ENCODE measurements at regions not wholly inside any gene's neighbourhood (a gene's known extent, or its start where the extent isn't known, plus 50 kb on each side); places are given as distances from the start of the nearest gene placed in this dataset.
"Not testable (repeated sequence)": the region's sequence is repeated elsewhere in the genome, so short reads cannot be mapped to it uniquely, and the experiment has no call there.

DNA sequence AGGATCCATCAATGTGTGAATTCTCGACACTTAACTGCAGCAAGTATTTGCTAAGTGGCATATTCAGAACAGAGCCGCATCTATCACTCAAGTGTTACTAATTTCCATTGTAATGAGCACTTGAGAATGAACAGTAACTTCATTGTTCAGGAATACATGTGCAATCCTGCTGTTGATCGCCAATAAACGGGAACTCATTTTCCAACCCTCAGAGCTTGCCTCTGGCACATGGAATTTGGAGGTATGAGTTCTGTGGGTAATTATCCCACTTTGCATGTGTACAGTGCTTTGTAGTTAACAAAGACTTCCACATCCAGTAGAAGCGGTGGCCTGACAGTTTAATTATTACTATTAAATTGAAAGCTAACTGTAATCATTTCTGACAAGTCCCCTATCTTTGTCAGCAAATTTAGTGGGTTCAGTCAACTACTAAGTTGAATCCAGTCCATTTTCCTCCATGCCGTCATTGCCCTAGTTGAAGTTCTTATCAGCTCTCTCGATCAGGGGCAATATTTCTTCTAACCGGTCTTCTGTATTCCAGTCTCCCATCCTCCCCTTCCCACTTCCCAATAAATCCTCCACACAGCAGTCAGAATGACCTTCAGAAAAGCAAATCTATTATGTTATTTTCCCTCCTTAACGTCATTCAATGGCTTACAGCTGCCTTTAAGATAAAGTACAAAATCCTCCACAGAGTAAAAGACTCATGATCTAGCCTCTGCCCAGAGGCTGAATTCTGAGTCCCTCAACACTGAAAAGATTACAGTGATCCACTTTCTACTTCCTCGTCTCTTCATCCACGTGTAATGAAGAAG, 62.4 kb upstream of the GBA3 start:
- not testable (repeated sequence) for H3K27ac ChIP-seq (ENCODE audit: low read length); H3K4me1 ChIP-seq (ENCODE audit: control insufficient read depth, insufficient read depth, low read length); H3K4me3 ChIP-seq (ENCODE audit: low read length in 2 of 2); H3K9me3 ChIP-seq (ENCODE audit: control insufficient read depth in 2 of 2, low read length in 2 of 2); H3K36me3 ChIP-seq (ENCODE audit: control insufficient read depth in 2 of 2, insufficient read depth in 2 of 2, low read length in 2 of 2); H3K9ac ChIP-seq (ENCODE audit: low read length in 2 of 2); H3K27me3 ChIP-seq (ENCODE audit: control insufficient read depth in 1 of 2, insufficient read depth in 2 of 2, low read length in 2 of 2)

DNA sequence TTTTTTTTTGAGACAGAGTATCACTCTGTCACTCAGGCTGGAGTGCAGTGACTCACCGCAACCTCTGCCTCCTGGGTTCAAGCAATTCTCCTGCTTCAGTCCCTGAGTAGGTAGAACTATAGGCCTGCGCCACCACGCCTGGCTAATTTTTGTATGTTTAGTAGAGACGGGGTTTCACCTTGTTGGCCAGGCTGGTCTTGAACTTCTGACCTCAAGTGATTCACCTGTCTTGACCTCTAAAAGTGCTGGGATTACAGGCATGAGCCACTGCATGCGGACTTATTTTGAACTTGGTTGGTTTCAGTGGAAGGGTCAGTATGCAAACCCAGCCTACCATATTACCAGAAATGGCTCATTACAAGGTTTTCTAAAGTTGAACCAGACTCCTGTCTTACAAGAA, 61.6 kb upstream of the GBA3 start:
- not testable (repeated sequence) for H3K36me3 ChIP-seq (ENCODE audit: control insufficient read depth in 2 of 2, insufficient read depth in 2 of 2, low read length in 2 of 2); H3K27ac ChIP-seq (ENCODE audit: low read length); H3K27me3 ChIP-seq (ENCODE audit: control insufficient read depth in 1 of 2, insufficient read depth in 2 of 2, low read length in 2 of 2); H3K4me1 ChIP-seq (ENCODE audit: control insufficient read depth, insufficient read depth, low read length); H3K9ac ChIP-seq (ENCODE audit: low read length in 2 of 2); H3K4me3 ChIP-seq (ENCODE audit: low read length in 2 of 2); H3K9me3 ChIP-seq (ENCODE audit: control insufficient read depth in 2 of 2, low read length in 2 of 2)

DNA sequence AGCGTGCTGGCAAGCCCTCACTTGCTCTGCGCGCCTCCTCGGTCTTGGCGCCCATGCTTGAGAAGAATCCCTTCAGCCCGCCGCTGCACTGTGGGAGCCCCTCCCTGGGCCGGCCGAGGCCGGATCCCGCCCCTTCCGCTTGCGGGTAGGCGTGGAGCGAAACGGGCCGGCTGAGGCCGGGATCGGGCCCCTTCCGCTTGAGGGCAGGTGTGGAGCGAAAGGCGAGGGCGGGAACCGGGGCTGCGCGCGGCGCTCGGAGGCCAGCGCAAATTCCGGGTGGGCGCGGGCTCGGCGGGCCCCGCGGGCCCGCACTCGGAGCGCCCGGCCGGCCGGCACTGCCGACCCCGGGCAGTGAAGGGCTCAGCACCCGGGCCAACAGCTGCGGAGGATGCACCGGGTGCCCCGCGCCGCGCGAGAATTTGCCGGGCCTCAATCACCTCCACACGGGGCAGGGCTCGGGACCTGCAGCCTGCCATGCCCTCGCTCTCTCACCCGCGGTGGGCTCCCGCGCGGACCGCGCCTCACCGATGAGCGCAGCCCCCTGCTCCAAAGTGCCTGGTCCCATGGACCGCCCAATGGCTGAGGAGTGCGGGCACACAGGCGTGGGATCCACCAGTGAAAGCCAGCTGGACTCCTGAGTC, 58.1 kb upstream of the GBA3 start:
- Histone ChIP-seq H3K27ac (ENCODE audit: low read length) (no peak overlapping the region), H3K9ac (ENCODE audit: low read length in 2 of 2) (no peak overlapping the region), H3K9me3 (ENCODE audit: control insufficient read depth in 2 of 2, low read length in 2 of 2) (no peaks in the 10 kb centered on the region), H3K36me3 (ENCODE audit: control insufficient read depth in 2 of 2, insufficient read depth in 2 of 2, low read length in 2 of 2) (no peaks in the 10 kb centered on the region), H3K27me3 (ENCODE audit: control insufficient read depth in 1 of 2, insufficient read depth in 2 of 2, low read length in 2 of 2) (no peaks in the 10 kb centered on the region), H3K4me3 (ENCODE audit: low read length in 2 of 2) (no peak overlapping the region), H3K4me1 (ENCODE audit: control insufficient read depth, insufficient read depth, low read length) (no peaks in the 10 kb centered on the region)

DNA sequence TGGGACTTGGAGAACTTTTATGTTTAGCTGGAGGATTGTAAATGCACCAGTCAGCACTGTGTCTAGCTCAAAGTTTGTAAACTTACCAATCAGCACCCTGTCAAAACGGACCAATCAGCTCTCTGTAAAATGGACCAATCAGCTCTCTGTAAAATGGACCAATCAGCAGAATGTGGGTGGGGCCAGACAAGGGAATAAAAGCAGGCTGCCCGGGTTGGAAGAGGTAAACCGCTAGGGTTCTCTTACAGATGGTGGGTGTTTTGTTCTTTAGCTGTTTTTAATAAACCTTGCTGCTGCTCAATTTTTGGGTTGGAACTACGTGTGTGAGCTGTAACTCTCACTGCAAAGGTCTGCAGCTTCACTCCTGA, 57.6 kb upstream of the GBA3 start:
- not testable (repeated sequence) for H3K36me3 ChIP-seq (ENCODE audit: control insufficient read depth in 2 of 2, insufficient read depth in 2 of 2, low read length in 2 of 2); H3K9ac ChIP-seq (ENCODE audit: low read length in 2 of 2); H3K27ac ChIP-seq (ENCODE audit: low read length); H3K4me1 ChIP-seq (ENCODE audit: control insufficient read depth, insufficient read depth, low read length); H3K9me3 ChIP-seq (ENCODE audit: control insufficient read depth in 2 of 2, low read length in 2 of 2); H3K27me3 ChIP-seq (ENCODE audit: control insufficient read depth in 1 of 2, insufficient read depth in 2 of 2, low read length in 2 of 2); H3K4me3 ChIP-seq (ENCODE audit: low read length in 2 of 2)

DNA sequence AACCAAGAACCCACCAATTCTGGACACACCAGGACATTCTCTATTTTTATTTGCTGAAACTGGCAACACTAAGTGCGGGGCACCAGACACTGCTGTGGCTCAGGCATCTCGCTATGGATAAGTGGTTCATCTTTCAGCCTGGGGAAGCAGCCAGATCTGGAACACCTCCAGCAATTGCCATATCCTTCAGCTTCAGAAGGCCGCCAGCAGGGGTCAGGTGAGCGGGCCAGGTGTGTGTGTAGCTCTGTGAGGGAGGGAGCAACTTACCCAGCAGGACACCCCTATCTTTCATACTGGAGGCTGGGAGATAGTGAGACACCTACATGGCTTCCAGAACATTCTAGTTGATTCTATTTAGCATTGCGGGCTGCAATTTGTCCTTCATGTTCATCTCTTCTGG, 57.0 kb upstream of the GBA3 start:
- Histone ChIP-seq H3K27me3 (ENCODE audit: control insufficient read depth in 1 of 2, insufficient read depth in 2 of 2, low read length in 2 of 2) (no peaks in the 10 kb centered on the region), H3K9me3 (ENCODE audit: control insufficient read depth in 2 of 2, low read length in 2 of 2) (no peaks in the 10 kb centered on the region), H3K9ac (ENCODE audit: low read length in 2 of 2) (no peak overlapping the region), H3K27ac (ENCODE audit: low read length) (no peak overlapping the region), H3K4me1 (ENCODE audit: control insufficient read depth, insufficient read depth, low read length) (no peaks in the 10 kb centered on the region), H3K4me3 (ENCODE audit: low read length in 2 of 2) (no peak overlapping the region), H3K36me3 (ENCODE audit: control insufficient read depth in 2 of 2, insufficient read depth in 2 of 2, low read length in 2 of 2) (no peaks in the 10 kb centered on the region)

DNA sequence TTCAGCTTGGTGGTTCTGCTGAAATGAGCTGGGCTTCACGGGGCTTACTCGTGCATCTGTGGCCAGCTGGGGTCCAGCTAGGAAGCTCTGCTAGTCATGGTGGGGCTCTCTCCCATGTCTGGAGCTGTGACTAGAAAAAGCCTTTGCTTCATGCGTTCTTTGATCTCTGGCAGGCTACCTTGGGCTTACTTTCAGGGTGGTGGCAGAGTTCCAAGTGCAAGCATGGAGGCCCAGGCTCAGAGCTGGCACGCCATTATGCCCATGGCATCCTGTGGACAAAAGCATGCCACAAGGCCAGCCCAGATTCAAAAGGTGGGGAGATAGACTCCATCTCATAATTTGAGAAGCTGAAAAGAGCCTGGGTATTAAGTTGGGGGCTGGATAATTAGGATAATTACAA, 55.4 kb upstream of the GBA3 start:
- H3K9ac ChIP-seq (ENCODE audit: low read length in 2 of 2) = no peak overlapping the region
- no peaks in the 10 kb centered on the region for H3K36me3 ChIP-seq (ENCODE audit: control insufficient read depth in 2 of 2, insufficient read depth in 2 of 2, low read length in 2 of 2)
- no peaks in the 10 kb centered on the region for H3K27me3 ChIP-seq (ENCODE audit: control insufficient read depth in 1 of 2, insufficient read depth in 2 of 2, low read length in 2 of 2)
- no peak overlapping the region for H3K4me3 ChIP-seq (ENCODE audit: low read length in 2 of 2)
- H3K27ac ChIP-seq (ENCODE audit: low read length) = no peak overlapping the region
- H3K9me3 ChIP-seq (ENCODE audit: control insufficient read depth in 2 of 2, low read length in 2 of 2) = no peaks in the 10 kb centered on the region
- H3K4me1 ChIP-seq (ENCODE audit: control insufficient read depth, insufficient read depth, low read length) = no peaks in the 10 kb centered on the region
